ENCODE measurements at regions not wholly inside any gene's neighbourhood (a gene's known extent, or its start where the extent isn't known, plus 50 kb on each side); places are given as distances from the start of the nearest gene placed in this dataset.

GRCh38 chr10:117697402-117697801, 154.9 kb downstream of the EMX2 start:
- H3K27ac ChIP-seq: no peak overlapping the region
- no peaks in the 10 kb centered on the region for H3K36me3 ChIP-seq
- no peaks in the 10 kb centered on the region for H3K9me3 ChIP-seq
- no peak overlapping the region for H3K9ac ChIP-seq (ENCODE audit: low read depth in 2 of 2, low read length in 2 of 2)
- no peaks in the 10 kb centered on the region for H3K4me1 ChIP-seq
- intact Hi-C loops (cut with DNase I): no loop called here
- H3K27me3 ChIP-seq: no peaks in the 10 kb centered on the region
- no peak for DNase-seq
- no peak for TF ChIP-seq CTCF (IDR thresholded peaks at IDR 0.05)
- H3K4me3 ChIP-seq: no peak overlapping the region

- Histone ChIP-seq H3K36me3 (no peaks in the 10 kb centered on the region), H3K4me1 (no peaks in the 10 kb centered on the region), H3K9ac (ENCODE audit: low read depth in 2 of 2, low read length in 2 of 2) (no peak overlapping the region), H3K9me3 (no peaks in the 10 kb centered on the region), H3K4me3 (no peak overlapping the region), H3K27me3 (no peaks in the 10 kb centered on the region), H3K27ac (no peak overlapping the region)
- TF ChIP-seq CTCF (IDR thresholded peaks at IDR 0.05): no peak
- no peak for DNase-seq
- intact Hi-C loops (cut with DNase I): no loop called here
Measured at GRCh38 chr10:117698809-117699208, 156.3 kb downstream of the EMX2 start.

GRCh38 chr10:117699436-117700075, 157.0 kb downstream of the EMX2 start:
- no peak overlapping the region for H3K27ac ChIP-seq
- no peak overlapping the region for H3K9ac ChIP-seq (ENCODE audit: low read depth in 2 of 2, low read length in 2 of 2)
- H3K4me1 ChIP-seq: no peaks in the 10 kb centered on the region
- intact Hi-C loops (cut with DNase I): no loop called here
- H3K36me3 ChIP-seq: no peaks in the 10 kb centered on the region
- DNase-seq: no peak
- no peaks in the 10 kb centered on the region for H3K9me3 ChIP-seq
- no peaks in the 10 kb centered on the region for H3K27me3 ChIP-seq
- no peak overlapping the region for H3K4me3 ChIP-seq
- TF ChIP-seq CTCF (IDR thresholded peaks at IDR 0.05): no peak

- DNase-seq: no peak
- H3K4me3 ChIP-seq: no peak overlapping the region
- no peak overlapping the region for H3K9ac ChIP-seq (ENCODE audit: low read depth in 2 of 2, low read length in 2 of 2)
- no peak overlapping the region for H3K27ac ChIP-seq
- no peak for TF ChIP-seq CTCF (IDR thresholded peaks at IDR 0.05)
- intact Hi-C loops (cut with DNase I): no loop called here
- H3K4me1 ChIP-seq: no peaks in the 10 kb centered on the region
- no peaks in the 10 kb centered on the region for H3K36me3 ChIP-seq
- H3K27me3 ChIP-seq: no peaks in the 10 kb centered on the region
- no peaks in the 10 kb centered on the region for H3K9me3 ChIP-seq
Measured at GRCh38 chr10:117710181-117710798, 167.7 kb downstream of the EMX2 start.

- Histone ChIP-seq H3K27ac (no peak overlapping the region), H3K9me3 (no peaks in the 10 kb centered on the region), H3K9ac (ENCODE audit: low read depth in 2 of 2, low read length in 2 of 2) (no peak overlapping the region), H3K4me3 (no peak overlapping the region), H3K4me1 (no peaks in the 10 kb centered on the region), H3K27me3 (no peaks in the 10 kb centered on the region), H3K36me3 (no peaks in the 10 kb centered on the region)
- intact Hi-C loops (cut with DNase I): no loop called here
- DNase-seq: no peak
- no peak for TF ChIP-seq CTCF (IDR thresholded peaks at IDR 0.05)
Measured at GRCh38 chr10:117716889-117717288, 174.3 kb downstream of the EMX2 start.

Data from colonic mucosa (tissue), 4 donors.